HepG2 (cell line): ENCODE measurements at regions not wholly inside any gene's neighbourhood (a gene's known extent, or its start where the extent isn't known, plus 50 kb on each side); places are given as distances from the start of the nearest gene placed in this dataset.

Experiments
- ATAC-seq: fragments of 200-7000 bp; cut with Tn5 transposase; 3 replicates; pipeline ENCODE4 v1.9.1; 2020; ENCODE audit warnings: mild to moderate bottlenecking, moderate library complexity
- BruUV-seq: library from RNA; stranded (reverse); fragments of 400-500 nt; replicated peaks from 2 replicates; lab custom pipeline; 2021; lab: Mats Ljungman, UMichigan
- CTCF ChIA-PET: fragments of 300-600 bp; formaldehyde crosslinking; extraction: SDS; loops from one replicate; lab custom pipeline; 2021; ENCODE audit warnings: low total read pairs, inconsistent platforms, low intra/inter-chr PET ratio; lab: Yijun Ruan, JAX
- POLR2A ChIA-PET: fragments of 350-600 bp; sonication (Branson Sonifier 250); formaldehyde crosslinking; loops from one replicate; lab custom pipeline; 2020; ENCODE audit warnings: antibody characterized with exemption, inconsistent platforms; lab: Yijun Ruan, JAX
- DNase-seq: peaks from one replicate; pipeline ENCODE4 v3.0.0-alpha.2; 2015; ENCODE audit warnings: low spot score
- FAIRE-seq: peaks from 3 replicates; lab custom pipeline; 2011; peaks lifted over from hg19 to GRCh38; lab: Jason Lieb, UNC
- H2AFZ ChIP-seq: one replicate; pipeline ENCODE4 v1.6.1; 2011; ENCODE audit warnings: low read length, inconsistent platforms
- H3K27ac ChIP-seq: fragments of 300-600 bp; 3 replicates; pipeline ENCODE4 v1.8.0; 2011; ENCODE audit warnings: mixed run types, mild to moderate bottlenecking, mixed read lengths, low read length, inconsistent platforms; ENCODE audit not compliant: insufficient read depth; ENCODE audit errors: extremely low read length
- H3K27me3 ChIP-seq, 2 experiments: fragments of 200-600 bp in 1 of 2; 2 replicates in 1 of 2; 3 replicates in 1 of 2; pipeline versions ENCODE4 v1.6.0 to v1.8.0; 2011; ENCODE audit warnings: low read length in 2 of 2, mild to moderate bottlenecking in 2 of 2, moderate library complexity in 2 of 2, inconsistent platforms in 1 of 2; ENCODE audit not compliant: insufficient read depth in 2 of 2, control insufficient read depth in 1 of 2
- H3K36me3 ChIP-seq, 2 experiments: fragments of 200-600 bp in 1 of 2; replicated peaks in 1 of 2; 2 replicates in 1 of 2; 3 replicates in 1 of 2; pipeline versions ENCODE4 v1.5.1 to v1.8.0; 2011; ENCODE audit warnings: low read length in 2 of 2, inconsistent platforms in 1 of 2; ENCODE audit not compliant: insufficient read depth in 2 of 2, control insufficient read depth in 1 of 2
- H3K4me1 ChIP-seq: 2 replicates; pipeline ENCODE4 v1.5.1; 2012; ENCODE audit warnings: low read length, inconsistent platforms; ENCODE audit not compliant: insufficient read depth
- H3K4me2 ChIP-seq: 2 replicates; pipeline ENCODE4 v1.6.0; 2011; ENCODE audit warnings: low read depth, low read length, inconsistent platforms
- H3K4me3 ChIP-seq, 3 experiments: fragments of 200-600 bp in 1 of 3; sonication (generic), shearing (Covaris generic) in 1 of 3; replicated peaks in 1 of 3; 2 replicates each; pipeline ENCODE4 v1.5.1; 2011 to 2016; ENCODE audit warnings: low read length in 3 of 3, inconsistent platforms in 2 of 3, low read depth in 2 of 3, mild to moderate bottlenecking in 2 of 3, control low read depth in 1 of 3, mixed read lengths in 1 of 3; ENCODE audit not compliant: insufficient read depth in 1 of 3
- H3K79me2 ChIP-seq: one replicate; pipeline ENCODE4 v1.6.1; 2011; ENCODE audit warnings: low read length, inconsistent platforms; ENCODE audit not compliant: insufficient read depth
- H3K9ac ChIP-seq: 2 replicates; pipeline ENCODE4 v1.6.0; 2011; ENCODE audit warnings: mild to moderate bottlenecking, low read depth, low read length, inconsistent platforms; ENCODE audit not compliant: insufficient read depth
- H3K9me3 ChIP-seq: 2 replicates; pipeline ENCODE4 v1.5.1; 2012; ENCODE audit warnings: mild to moderate bottlenecking, low read length
- H4K20me1 ChIP-seq: 2 replicates; pipeline ENCODE4 v1.6.0; 2011; ENCODE audit warnings: inconsistent platforms, mild to moderate bottlenecking, low read length, moderate library complexity; ENCODE audit not compliant: insufficient read depth
- ELF4 ChIP-seq: sonication (generic); formaldehyde crosslinking; IDR thresholded peaks from 2 replicates; pipeline ENCODE4 v1.5.0; 2020; ENCODE audit warnings: missing genetic modification reagents, mild to moderate bottlenecking, moderate library complexity, borderline replicate concordance
- JUND ChIP-seq: sonication (generic); formaldehyde crosslinking; IDR thresholded peaks from 2 replicates; pipeline ENCODE4 v1.8.0; 2022; ENCODE audit warnings: mild to moderate bottlenecking, missing genetic modification reagents
- MEIS2 ChIP-seq: sonication (generic); formaldehyde crosslinking; IDR thresholded peaks from 2 replicates; pipeline ENCODE4 v1.9.0; 2021; ENCODE audit warnings: mild to moderate bottlenecking, missing genetic modification reagents
- SIX1 ChIP-seq: sonication (generic); formaldehyde crosslinking; IDR thresholded peaks from 2 replicates; pipeline ENCODE4 v1.4.0; 2020; ENCODE audit warnings: missing genetic modification reagents, borderline replicate concordance
- TSC22D2 ChIP-seq: sonication (generic); formaldehyde crosslinking; IDR thresholded peaks from 2 replicates; pipeline ENCODE4 v1.5.1; 2020; ENCODE audit warnings: missing genetic modification reagents, mild to moderate bottlenecking, borderline replicate concordance
- ZNF30 ChIP-seq: sonication (generic); formaldehyde crosslinking; IDR thresholded peaks from 2 replicates; pipeline ENCODE4 v1.5.0; 2020; ENCODE audit warnings: mild to moderate bottlenecking, missing genetic modification reagents
- ZZZ3 ChIP-seq: sonication (generic); formaldehyde crosslinking; IDR thresholded peaks from 2 replicates; pipeline ENCODE4 v1.4.0; 2020; ENCODE audit warnings: missing genetic modification reagents, mild to moderate bottlenecking, borderline replicate concordance
- WGBS: methylation state at CpG from one replicate; pipeline ENCODE4 v1.1.6; 2017; ENCODE audit warnings: low lambda C conversion rate; 5-methylcytosine and 5-hydroxymethylcytosine counted together
- in situ Hi-C: cut with HindIII; loops from 2 replicates; pipeline ENCODE4 v1.10.0; 2017; ENCODE audit warnings: low pct_unique_long_range_greater_than_20kb; ENCODE audit not compliant: extremely low pct_ligation_motif_present
- intact Hi-C: fragments of 100-400 bp; cut with micrococcal nuclease; formaldehyde crosslinking; loops from one replicate; pipeline ENCODE4 v1.10.0; 2022; ENCODE audit not compliant: unreplicated experiment
- TF ChIP-seq, protein P1 (sequence below): sonication (generic); formaldehyde crosslinking; IDR thresholded peaks from 2 replicates; pipeline ENCODE4 v1.4.0; 2020; ENCODE audit warnings: missing genetic modification reagents
- TF ChIP-seq, protein P2 (sequence below): sonication (generic); formaldehyde crosslinking; IDR thresholded peaks from 2 replicates; pipeline ENCODE4 v1.4.0; 2020; ENCODE audit warnings: missing genetic modification reagents
- TF ChIP-seq, protein P3 (sequence below): sonication (generic); formaldehyde crosslinking; IDR thresholded peaks from 2 replicates; pipeline ENCODE4 v1.4.0; 2020; ENCODE audit warnings: mild to moderate bottlenecking, low read depth, missing genetic modification reagents

DNA sequence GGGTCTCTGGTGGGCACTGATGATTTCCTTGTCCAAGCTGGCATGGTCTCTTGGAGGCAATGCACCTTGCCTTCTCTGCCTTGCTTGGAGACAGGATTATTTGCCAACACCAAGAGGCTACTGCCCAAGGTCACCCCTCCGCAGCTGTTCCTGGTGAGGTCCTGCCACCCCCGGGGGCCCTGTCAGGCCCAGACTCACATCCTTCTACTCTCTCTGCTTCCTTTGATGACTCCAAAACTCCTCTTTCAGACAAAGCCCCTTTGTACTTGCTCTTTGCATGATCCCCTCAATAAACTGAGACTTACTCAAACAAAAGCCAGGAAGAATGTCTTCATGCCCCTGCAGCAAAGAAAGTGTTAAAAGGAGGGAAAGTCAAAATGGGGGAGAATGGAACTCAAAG is 137.7 kb downstream of the MEX3B start:
- 0% methylated on average over 2 of the region's 2 CpGs for WGBS

More for the DNA sequence above, 137.7 kb downstream of the MEX3B start:
- H3K4me2 ChIP-seq, result no peak overlapping the region
- no peaks in the 10 kb centered on the region for H3K79me2 ChIP-seq
- POLR2A ChIA-PET, result no interaction called here
- ATAC-seq (no peak), DNase-seq (no peak), FAIRE-seq (no peak)
- CTCF ChIA-PET, result no interaction called here
- H4K20me1 ChIP-seq, result no peaks in the 10 kb centered on the region
- BruUV-seq, result no TSS peak
- no peaks in the 10 kb centered on the region for H3K4me1 ChIP-seq
- H3K9ac ChIP-seq, result no peak overlapping the region
- TF ChIP-seq, protein P1, sequence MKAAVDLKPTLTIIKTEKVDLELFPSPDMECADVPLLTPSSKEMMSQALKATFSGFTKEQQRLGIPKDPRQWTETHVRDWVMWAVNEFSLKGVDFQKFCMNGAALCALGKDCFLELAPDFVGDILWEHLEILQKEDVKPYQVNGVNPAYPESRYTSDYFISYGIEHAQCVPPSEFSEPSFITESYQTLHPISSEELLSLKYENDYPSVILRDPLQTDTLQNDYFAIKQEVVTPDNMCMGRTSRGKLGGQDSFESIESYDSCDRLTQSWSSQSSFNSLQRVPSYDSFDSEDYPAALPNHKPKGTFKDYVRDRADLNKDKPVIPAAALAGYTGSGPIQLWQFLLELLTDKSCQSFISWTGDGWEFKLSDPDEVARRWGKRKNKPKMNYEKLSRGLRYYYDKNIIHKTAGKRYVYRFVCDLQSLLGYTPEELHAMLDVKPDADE (CRISPR knock-in tag), result no peak
- no peak for TF ChIP-seq MEIS2 (CRISPR knock-in tag)
- no peak for TF ChIP-seq ZZZ3 (CRISPR knock-in tag)
- no peak for TF ChIP-seq TSC22D2 (CRISPR knock-in tag)
- no peak for TF ChIP-seq JUND
- TF ChIP-seq, protein P2, sequence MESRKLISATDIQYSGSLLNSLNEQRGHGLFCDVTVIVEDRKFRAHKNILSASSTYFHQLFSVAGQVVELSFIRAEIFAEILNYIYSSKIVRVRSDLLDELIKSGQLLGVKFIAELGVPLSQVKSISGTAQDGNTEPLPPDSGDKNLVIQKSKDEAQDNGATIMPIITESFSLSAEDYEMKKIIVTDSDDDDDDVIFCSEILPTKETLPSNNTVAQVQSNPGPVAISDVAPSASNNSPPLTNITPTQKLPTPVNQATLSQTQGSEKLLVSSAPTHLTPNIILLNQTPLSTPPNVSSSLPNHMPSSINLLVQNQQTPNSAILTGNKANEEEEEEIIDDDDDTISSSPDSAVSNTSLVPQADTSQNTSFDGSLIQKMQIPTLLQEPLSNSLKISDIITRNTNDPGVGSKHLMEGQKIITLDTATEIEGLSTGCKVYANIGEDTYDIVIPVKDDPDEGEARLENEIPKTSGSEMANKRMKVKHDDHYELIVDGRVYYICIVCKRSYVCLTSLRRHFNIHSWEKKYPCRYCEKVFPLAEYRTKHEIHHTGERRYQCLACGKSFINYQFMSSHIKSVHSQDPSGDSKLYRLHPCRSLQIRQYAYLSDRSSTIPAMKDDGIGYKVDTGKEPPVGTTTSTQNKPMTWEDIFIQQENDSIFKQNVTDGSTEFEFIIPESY, result no peak
- TF ChIP-seq SIX1, result no peak
- TF ChIP-seq, protein P3, sequence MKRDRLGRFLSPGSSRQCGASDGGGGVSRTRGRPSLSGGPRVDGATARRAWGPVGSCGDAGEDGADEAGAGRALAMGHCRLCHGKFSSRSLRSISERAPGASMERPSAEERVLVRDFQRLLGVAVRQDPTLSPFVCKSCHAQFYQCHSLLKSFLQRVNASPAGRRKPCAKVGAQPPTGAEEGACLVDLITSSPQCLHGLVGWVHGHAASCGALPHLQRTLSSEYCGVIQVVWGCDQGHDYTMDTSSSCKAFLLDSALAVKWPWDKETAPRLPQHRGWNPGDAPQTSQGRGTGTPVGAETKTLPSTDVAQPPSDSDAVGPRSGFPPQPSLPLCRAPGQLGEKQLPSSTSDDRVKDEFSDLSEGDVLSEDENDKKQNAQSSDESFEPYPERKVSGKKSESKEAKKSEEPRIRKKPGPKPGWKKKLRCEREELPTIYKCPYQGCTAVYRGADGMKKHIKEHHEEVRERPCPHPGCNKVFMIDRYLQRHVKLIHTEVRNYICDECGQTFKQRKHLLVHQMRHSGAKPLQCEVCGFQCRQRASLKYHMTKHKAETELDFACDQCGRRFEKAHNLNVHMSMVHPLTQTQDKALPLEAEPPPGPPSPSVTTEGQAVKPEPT, result no peak
- TF ChIP-seq ELF4 (CRISPR knock-in tag), result no peak
- no peak for TF ChIP-seq ZNF30 (CRISPR knock-in tag)
- H3K4me3 ChIP-seq, result no peak overlapping the region
- H2AFZ ChIP-seq, result no peak overlapping the region
- in situ Hi-C loops (no loop called here), intact Hi-C loops (no loop called here)
- H3K36me3 ChIP-seq, result no peaks in the 10 kb centered on the region
- no peaks in the 10 kb centered on the region for H3K9me3 ChIP-seq
- no peak overlapping the region for H3K27ac ChIP-seq
- peaks cover 0 to 5% of the 10 kb centered on the region in 2 experiments; a peak in 2 of 5 replicates for H3K27me3 ChIP-seq
